GM23338 (cell line): ENCODE measurements at regions not wholly inside any gene's neighbourhood (a gene's known extent, or its start where the extent isn't known, plus 50 kb on each side); places are given as distances from the start of the nearest gene placed in this dataset.

ENCODE experiments used
- ATAC-seq: fragments of 200-7000 bp; cut with Tn5 transposase; 3 replicates; pipeline ENCODE4 v1.9.1; 2020
- DNase-seq: peaks from one replicate; pipeline ENCODE4 v3.0.0-alpha.2; 2015; ENCODE audit warnings: low spot score
- H2AFZ ChIP-seq: fragments of 200-600 bp; sonication (generic); 2 replicates; pipeline ENCODE4 v1.8.0; 2016; ENCODE audit warnings: antibody characterized with exemption, mild to moderate bottlenecking, moderate library complexity
- H3F3A ChIP-seq: fragments of 200-600 bp; sonication (generic); replicated peaks from 2 replicates; pipeline ENCODE4 v1.8.0; 2017; ENCODE audit warnings: antibody characterized with exemption, mixed run types, low read depth
- H3K27ac ChIP-seq: fragments of 200-600 bp; sonication (generic); 2 replicates; pipeline ENCODE4 v1.6.1; 2016; ENCODE audit warnings: low read depth
- H3K27me3 ChIP-seq: fragments of 200-600 bp; sonication (generic); 2 replicates; pipeline ENCODE4 v1.8.0; 2016; ENCODE audit warnings: mild to moderate bottlenecking, mixed run types, moderate library complexity; ENCODE audit not compliant: insufficient read depth
- H3K36me3 ChIP-seq: fragments of 200-600 bp; sonication (generic); 2 replicates; pipeline ENCODE4 v1.8.0; 2016; ENCODE audit warnings: mild to moderate bottlenecking; ENCODE audit not compliant: insufficient read depth
- H3K4me1 ChIP-seq: fragments of 200-600 bp; sonication (generic); 2 replicates; pipeline ENCODE4 v1.8.0; 2016; ENCODE audit warnings: mild to moderate bottlenecking, moderate library complexity; ENCODE audit not compliant: insufficient read depth
- H3K4me2 ChIP-seq: fragments of 200-600 bp; sonication (generic); 2 replicates; pipeline ENCODE4 v1.7.1; 2017; ENCODE audit warnings: mixed run types
- H3K4me3 ChIP-seq: fragments of 200-600 bp; sonication (generic); 2 replicates; pipeline ENCODE4 v1.6.1; 2016; ENCODE audit warnings: mixed run types
- H3K79me2 ChIP-seq: fragments of 200-600 bp; sonication (generic); replicated peaks from 2 replicates; pipeline ENCODE4 v1.8.0; 2017; ENCODE audit warnings: mild to moderate bottlenecking; ENCODE audit not compliant: insufficient read depth
- H3K9me2 ChIP-seq: fragments of 200-600 bp; sonication (generic); 2 replicates; pipeline ENCODE4 v1.8.0; 2017; ENCODE audit not compliant: insufficient read depth
- H4K20me1 ChIP-seq: fragments of 200-600 bp; sonication (generic); replicated peaks from 2 replicates; pipeline ENCODE4 v1.8.0; 2017; ENCODE audit warnings: mild to moderate bottlenecking; ENCODE audit not compliant: insufficient read depth
- H3K27ac Mint-ChIP-seq: 2 replicates; pipeline ENCODE4 v1.8.0; 2020; ENCODE audit warnings: inconsistent platforms, mild to moderate bottlenecking, moderate library complexity, mixed read lengths
- H3K27me3 Mint-ChIP-seq: 3 replicates; pipeline ENCODE4 v1.8.0; 2022; ENCODE audit warnings: low read depth, mild to moderate bottlenecking, moderate library complexity, mixed read lengths, inconsistent platforms; ENCODE audit not compliant: insufficient read depth, poor library complexity
- H3K36me3 Mint-ChIP-seq: 3 replicates; pipeline ENCODE4 v1.8.0; 2021; ENCODE audit warnings: low read depth, mild to moderate bottlenecking, inconsistent platforms, moderate library complexity, mixed read lengths
- H3K4me1 Mint-ChIP-seq: 3 replicates; pipeline ENCODE4 v1.8.0; 2020; ENCODE audit warnings: mild to moderate bottlenecking, inconsistent platforms, mixed read lengths
- H3K4me3 Mint-ChIP-seq: 3 replicates; pipeline ENCODE4 v1.8.0; 2021; ENCODE audit warnings: moderate library complexity, mild to moderate bottlenecking, inconsistent platforms, mixed read lengths
- H3K9me3 Mint-ChIP-seq: 3 replicates; pipeline ENCODE4 v1.8.0; 2020; ENCODE audit warnings: moderate library complexity, mild to moderate bottlenecking, inconsistent platforms, mixed read lengths
- CREB1 ChIP-seq: fragments of 250-450 bp; sonication (Bioruptor Pico); IDR thresholded peaks from 2 replicates; pipeline ENCODE4 v1.5.0; 2020; ENCODE audit warnings: low read depth, mild to moderate bottlenecking, moderate library complexity
- EZH2 ChIP-seq: fragments of 200-600 bp; sonication (generic); IDR thresholded peaks from one replicate; pipeline ENCODE4 v1.8.0; 2017; ENCODE audit warnings: antibody characterized with exemption, mild to moderate bottlenecking, low read depth; ENCODE audit not compliant: unreplicated experiment
- EZH2phosphoT487 ChIP-seq: fragments of 200-600 bp; sonication (generic); IDR thresholded peaks from one replicate; pipeline ENCODE4 v1.8.1; 2018; ENCODE audit warnings: antibody characterized with exemption; ENCODE audit not compliant: unreplicated experiment
- JUNB ChIP-seq: IDR thresholded peaks from one replicate; pipeline ENCODE4 v1.6.1; 2016; ENCODE audit warnings: antibody characterized with exemption; ENCODE audit not compliant: unreplicated experiment
- NANOG ChIP-seq: IDR thresholded peaks from 2 replicates; pipeline ENCODE4 v1.6.1; 2016; ENCODE audit warnings: antibody characterized with exemption, borderline replicate concordance
- POLR2AphosphoS5 ChIP-seq: IDR thresholded peaks from 2 replicates; pipeline ENCODE4 v1.6.1; 2016; ENCODE audit warnings: antibody characterized with exemption, low read depth
- STAT1 ChIP-seq: IDR thresholded peaks from one replicate; pipeline ENCODE4 v1.6.1; 2016; ENCODE audit warnings: antibody characterized with exemption; ENCODE audit not compliant: unreplicated experiment
- ZNF114 ChIP-seq: fragments of 250-450 bp; sonication (Bioruptor Pico); IDR thresholded peaks from 2 replicates; pipeline ENCODE4 v1.5.0; 2020; ENCODE audit warnings: mild to moderate bottlenecking, moderate library complexity
- ZNF331 ChIP-seq: fragments of 250-450 bp; sonication (Bioruptor Pico); IDR thresholded peaks from 2 replicates; pipeline ENCODE4 v1.5.0; 2020; ENCODE audit warnings: low read depth, mild to moderate bottlenecking, moderate library complexity
- TF ChIP-seq, protein P1 (sequence below), 2 experiments: fragments of 200-600 bp in 1 of 2; sonication (generic) in 1 of 2; conservative IDR thresholded peaks; 2 replicates each; pipeline versions ENCODE4 v1.5.1 to v1.6.1; 2016 to 2017; ENCODE audit warnings: antibody characterized with exemption in 2 of 2, low read depth in 2 of 2, mild to moderate bottlenecking in 2 of 2, moderate library complexity in 1 of 2
- TF ChIP-seq, protein P2 (sequence below): IDR thresholded peaks from 2 replicates; pipeline ENCODE4 v1.6.1; 2016; ENCODE audit warnings: antibody characterized with exemption
- TF ChIP-seq, protein P3 (sequence below): fragments of 250-450 bp; sonication (Bioruptor Pico); IDR thresholded peaks from 2 replicates; pipeline ENCODE4 v1.5.0; 2020; ENCODE audit warnings: mild to moderate bottlenecking, moderate library complexity
- TF ChIP-seq, protein P4 (sequence below): IDR thresholded peaks from one replicate; pipeline ENCODE4 v1.6.1; 2018; ENCODE audit warnings: antibody characterized with exemption; ENCODE audit not compliant: unreplicated experiment

DNA sequence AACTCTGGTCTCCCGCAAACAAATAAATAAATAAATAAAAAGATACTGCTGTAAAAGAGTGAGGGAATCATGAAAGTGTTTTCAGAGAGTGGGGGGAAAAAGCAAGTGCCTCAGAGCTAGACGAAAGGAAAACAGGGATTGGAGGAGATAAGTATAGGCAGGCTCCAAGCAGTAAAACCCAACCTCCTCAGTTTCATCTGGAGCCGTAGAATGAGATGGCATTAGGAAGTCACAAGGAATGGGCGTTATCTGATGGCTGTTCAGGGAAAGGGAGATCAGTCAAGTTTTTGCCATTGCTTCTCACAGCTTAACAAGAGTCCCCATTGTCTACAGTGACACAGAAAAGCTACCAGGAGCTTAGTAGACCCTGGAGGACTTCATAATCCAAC, 451.5 kb upstream of the PPP2R3A start:
- H3K4me3 Mint-ChIP-seq, result no peak overlapping the region
- peaks cover 12% of the 10 kb centered on the region for H3K4me1 Mint-ChIP-seq
- peak overlapping the region; percentile 80 for H2AFZ ChIP-seq
- no peaks in the 10 kb centered on the region for H3K36me3 Mint-ChIP-seq
- ATAC-seq (no peak), DNase-seq (no peak)
- peaks cover 3% of the 10 kb centered on the region; the same call in 1 of the 2 replicates for H3K4me1 ChIP-seq
- H3K27ac ChIP-seq, result 0 out of 2 replicates have a peak overlapping the region, but pooled peaks have one; percentile 29
- no peak overlapping the region for H3K4me2 ChIP-seq
- peak overlapping the region; percentile 85 for H3K27ac Mint-ChIP-seq
- no peaks in the 10 kb centered on the region for H3F3A ChIP-seq
- TF ChIP-seq CREB1 (CRISPR knock-in tag), result no peak
- TF ChIP-seq, protein P1, sequence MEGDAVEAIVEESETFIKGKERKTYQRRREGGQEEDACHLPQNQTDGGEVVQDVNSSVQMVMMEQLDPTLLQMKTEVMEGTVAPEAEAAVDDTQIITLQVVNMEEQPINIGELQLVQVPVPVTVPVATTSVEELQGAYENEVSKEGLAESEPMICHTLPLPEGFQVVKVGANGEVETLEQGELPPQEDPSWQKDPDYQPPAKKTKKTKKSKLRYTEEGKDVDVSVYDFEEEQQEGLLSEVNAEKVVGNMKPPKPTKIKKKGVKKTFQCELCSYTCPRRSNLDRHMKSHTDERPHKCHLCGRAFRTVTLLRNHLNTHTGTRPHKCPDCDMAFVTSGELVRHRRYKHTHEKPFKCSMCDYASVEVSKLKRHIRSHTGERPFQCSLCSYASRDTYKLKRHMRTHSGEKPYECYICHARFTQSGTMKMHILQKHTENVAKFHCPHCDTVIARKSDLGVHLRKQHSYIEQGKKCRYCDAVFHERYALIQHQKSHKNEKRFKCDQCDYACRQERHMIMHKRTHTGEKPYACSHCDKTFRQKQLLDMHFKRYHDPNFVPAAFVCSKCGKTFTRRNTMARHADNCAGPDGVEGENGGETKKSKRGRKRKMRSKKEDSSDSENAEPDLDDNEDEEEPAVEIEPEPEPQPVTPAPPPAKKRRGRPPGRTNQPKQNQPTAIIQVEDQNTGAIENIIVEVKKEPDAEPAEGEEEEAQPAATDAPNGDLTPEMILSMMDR (conservative IDR thresholded peaks at IDR 0.05; ENCODE audit: low read depth in 2 of 2), result no peak
- TF ChIP-seq ZNF114, result no peak
- TF ChIP-seq JUNB, result no peak
- TF ChIP-seq STAT1, result no peak
- TF ChIP-seq POLR2AphosphoS5, result no peak
- TF ChIP-seq ZNF331 (CRISPR knock-in tag), result no peak
- TF ChIP-seq, protein P2, sequence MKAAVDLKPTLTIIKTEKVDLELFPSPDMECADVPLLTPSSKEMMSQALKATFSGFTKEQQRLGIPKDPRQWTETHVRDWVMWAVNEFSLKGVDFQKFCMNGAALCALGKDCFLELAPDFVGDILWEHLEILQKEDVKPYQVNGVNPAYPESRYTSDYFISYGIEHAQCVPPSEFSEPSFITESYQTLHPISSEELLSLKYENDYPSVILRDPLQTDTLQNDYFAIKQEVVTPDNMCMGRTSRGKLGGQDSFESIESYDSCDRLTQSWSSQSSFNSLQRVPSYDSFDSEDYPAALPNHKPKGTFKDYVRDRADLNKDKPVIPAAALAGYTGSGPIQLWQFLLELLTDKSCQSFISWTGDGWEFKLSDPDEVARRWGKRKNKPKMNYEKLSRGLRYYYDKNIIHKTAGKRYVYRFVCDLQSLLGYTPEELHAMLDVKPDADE, result no peak
- no peak for TF ChIP-seq EZH2phosphoT487
- TF ChIP-seq, protein P3, sequence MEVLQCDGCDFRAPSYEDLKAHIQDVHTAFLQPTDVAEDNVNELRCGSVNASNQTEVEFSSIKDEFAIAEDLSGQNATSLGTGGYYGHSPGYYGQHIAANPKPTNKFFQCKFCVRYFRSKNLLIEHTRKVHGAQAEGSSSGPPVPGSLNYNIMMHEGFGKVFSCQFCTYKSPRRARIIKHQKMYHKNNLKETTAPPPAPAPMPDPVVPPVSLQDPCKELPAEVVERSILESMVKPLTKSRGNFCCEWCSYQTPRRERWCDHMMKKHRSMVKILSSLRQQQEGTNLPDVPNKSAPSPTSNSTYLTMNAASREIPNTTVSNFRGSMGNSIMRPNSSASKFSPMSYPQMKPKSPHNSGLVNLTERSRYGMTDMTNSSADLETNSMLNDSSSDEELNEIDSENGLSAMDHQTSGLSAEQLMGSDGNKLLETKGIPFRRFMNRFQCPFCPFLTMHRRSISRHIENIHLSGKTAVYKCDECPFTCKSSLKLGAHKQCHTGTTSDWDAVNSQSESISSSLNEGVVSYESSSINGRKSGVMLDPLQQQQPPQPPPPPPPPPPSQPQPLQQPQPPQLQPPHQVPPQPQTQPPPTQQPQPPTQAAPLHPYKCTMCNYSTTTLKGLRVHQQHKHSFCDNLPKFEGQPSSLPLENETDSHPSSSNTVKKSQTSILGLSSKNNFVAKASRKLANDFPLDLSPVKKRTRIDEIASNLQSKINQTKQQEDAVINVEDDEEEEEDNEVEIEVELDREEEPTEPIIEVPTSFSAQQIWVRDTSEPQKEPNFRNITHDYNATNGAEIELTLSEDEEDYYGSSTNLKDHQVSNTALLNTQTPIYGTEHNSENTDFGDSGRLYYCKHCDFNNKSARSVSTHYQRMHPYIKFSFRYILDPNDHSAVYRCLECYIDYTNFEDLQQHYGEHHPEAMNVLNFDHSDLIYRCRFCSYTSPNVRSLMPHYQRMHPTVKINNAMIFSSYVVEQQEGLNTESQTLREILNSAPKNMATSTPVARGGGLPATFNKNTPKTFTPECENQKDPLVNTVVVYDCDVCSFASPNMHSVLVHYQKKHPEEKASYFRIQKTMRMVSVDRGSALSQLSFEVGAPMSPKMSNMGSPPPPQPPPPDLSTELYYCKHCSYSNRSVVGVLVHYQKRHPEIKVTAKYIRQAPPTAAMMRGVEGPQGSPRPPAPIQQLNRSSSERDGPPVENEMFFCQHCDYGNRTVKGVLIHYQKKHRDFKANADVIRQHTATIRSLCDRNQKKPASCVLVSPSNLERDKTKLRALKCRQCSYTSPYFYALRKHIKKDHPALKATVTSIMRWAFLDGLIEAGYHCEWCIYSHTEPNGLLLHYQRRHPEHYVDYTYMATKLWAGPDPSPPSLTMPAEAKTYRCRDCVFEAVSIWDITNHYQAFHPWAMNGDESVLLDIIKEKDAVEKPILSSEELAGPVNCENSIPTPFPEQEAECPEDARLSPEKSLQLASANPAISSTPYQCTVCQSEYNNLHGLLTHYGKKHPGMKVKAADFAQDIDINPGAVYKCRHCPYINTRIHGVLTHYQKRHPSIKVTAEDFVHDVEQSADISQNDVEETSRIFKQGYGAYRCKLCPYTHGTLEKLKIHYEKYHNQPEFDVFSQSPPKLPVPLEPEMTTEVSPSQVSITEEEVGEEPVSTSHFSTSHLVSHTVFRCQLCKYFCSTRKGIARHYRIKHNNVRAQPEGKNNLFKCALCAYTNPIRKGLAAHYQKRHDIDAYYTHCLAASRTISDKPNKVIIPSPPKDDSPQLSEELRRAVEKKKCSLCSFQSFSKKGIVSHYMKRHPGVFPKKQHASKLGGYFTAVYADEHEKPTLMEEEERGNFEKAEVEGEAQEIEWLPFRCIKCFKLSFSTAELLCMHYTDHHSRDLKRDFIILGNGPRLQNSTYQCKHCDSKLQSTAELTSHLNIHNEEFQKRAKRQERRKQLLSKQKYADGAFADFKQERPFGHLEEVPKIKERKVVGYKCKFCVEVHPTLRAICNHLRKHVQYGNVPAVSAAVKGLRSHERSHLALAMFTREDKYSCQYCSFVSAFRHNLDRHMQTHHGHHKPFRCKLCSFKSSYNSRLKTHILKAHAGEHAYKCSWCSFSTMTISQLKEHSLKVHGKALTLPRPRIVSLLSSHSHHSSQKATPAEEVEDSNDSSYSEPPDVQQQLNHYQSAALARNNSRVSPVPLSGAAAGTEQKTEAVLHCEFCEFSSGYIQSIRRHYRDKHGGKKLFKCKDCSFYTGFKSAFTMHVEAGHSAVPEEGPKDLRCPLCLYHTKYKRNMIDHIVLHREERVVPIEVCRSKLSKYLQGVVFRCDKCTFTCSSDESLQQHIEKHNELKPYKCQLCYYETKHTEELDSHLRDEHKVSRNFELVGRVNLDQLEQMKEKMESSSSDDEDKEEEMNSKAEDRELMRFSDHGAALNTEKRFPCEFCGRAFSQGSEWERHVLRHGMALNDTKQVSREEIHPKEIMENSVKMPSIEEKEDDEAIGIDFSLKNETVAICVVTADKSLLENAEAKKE, result no peak
- no peak for TF ChIP-seq NANOG
- TF ChIP-seq EZH2, result no peak
- TF ChIP-seq, protein P4, sequence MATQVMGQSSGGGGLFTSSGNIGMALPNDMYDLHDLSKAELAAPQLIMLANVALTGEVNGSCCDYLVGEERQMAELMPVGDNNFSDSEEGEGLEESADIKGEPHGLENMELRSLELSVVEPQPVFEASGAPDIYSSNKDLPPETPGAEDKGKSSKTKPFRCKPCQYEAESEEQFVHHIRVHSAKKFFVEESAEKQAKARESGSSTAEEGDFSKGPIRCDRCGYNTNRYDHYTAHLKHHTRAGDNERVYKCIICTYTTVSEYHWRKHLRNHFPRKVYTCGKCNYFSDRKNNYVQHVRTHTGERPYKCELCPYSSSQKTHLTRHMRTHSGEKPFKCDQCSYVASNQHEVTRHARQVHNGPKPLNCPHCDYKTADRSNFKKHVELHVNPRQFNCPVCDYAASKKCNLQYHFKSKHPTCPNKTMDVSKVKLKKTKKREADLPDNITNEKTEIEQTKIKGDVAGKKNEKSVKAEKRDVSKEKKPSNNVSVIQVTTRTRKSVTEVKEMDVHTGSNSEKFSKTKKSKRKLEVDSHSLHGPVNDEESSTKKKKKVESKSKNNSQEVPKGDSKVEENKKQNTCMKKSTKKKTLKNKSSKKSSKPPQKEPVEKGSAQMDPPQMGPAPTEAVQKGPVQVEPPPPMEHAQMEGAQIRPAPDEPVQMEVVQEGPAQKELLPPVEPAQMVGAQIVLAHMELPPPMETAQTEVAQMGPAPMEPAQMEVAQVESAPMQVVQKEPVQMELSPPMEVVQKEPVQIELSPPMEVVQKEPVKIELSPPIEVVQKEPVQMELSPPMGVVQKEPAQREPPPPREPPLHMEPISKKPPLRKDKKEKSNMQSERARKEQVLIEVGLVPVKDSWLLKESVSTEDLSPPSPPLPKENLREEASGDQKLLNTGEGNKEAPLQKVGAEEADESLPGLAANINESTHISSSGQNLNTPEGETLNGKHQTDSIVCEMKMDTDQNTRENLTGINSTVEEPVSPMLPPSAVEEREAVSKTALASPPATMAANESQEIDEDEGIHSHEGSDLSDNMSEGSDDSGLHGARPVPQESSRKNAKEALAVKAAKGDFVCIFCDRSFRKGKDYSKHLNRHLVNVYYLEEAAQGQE, result no peak
- H3K27me3 ChIP-seq, result no peaks in the 10 kb centered on the region
- peaks cover 3% of the 10 kb centered on the region; the same call in 1 of the 3 replicates for H3K9me3 Mint-ChIP-seq
- no peaks in the 10 kb centered on the region for H4K20me1 ChIP-seq
- no peaks in the 10 kb centered on the region for H3K27me3 Mint-ChIP-seq
- H3K9me2 ChIP-seq, result no peaks in the 10 kb centered on the region
- H3K36me3 ChIP-seq, result no peaks in the 10 kb centered on the region
- no peak overlapping the region for H3K4me3 ChIP-seq
- H3K79me2 ChIP-seq, result no peaks in the 10 kb centered on the region
